GM18499 (cell line): ENCODE measurements at regions not wholly inside any gene's neighbourhood (a gene's known extent, or its start where the extent isn't known, plus 50 kb on each side); places are given as distances from the start of the nearest gene placed in this dataset.

ENCODE experiments used
- ATAC-seq: cut with Tn5 transposase; IDR thresholded peaks from one replicate; pipeline ENCODE4 v1.9.1; 2021; ENCODE audit warnings: moderate number of reproducible peaks; ENCODE audit not compliant: insufficient read depth, unreplicated experiment

DNA sequence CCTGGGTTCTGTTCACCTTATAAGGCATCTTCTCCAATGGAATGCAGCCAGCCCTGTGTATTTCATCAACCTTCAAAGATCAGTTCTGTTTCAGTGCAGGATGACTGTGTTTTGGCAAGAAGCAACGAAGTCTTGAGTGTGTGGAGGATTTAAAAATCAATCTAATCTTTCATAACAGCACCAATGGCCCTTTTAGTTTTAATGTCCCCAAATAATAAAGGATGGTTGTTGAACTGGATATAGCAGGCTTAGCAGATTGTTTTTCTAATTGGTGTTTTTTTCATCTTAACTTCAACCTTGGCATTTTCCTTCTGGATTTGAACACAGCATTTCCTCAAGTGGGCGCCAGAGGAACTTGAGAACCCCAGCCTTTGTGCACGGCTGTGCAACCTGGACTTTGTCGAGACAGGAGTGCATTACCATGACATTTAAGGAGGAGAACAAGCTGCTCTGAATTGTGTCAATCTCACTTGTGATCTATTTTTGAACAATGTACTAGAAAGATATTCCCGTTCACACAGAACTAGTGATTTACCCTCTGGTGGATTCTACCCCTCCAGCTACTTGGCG lies 313.3 kb upstream of the AKR1E2 start:
- ATAC-seq: no peak

DNA sequence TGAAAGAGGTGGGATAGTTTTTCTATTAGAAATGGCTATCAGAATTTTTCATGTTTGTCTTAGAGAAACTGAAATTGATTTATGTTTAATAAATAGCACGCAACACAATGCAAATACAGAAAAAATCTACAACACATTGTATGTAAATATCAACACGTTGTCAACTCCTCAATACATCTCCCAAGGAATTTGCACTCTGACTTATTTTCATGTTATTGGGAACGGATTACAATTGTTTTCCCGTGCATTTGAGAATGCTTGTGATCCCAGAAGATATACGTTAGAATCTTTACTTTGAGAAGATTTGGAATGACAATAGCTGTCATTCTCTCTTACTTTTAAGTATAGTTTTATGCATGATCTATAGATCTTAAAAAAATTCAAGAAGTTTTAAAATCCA lies 313.8 kb upstream of the AKR1E2 start:
- ATAC-seq: no peak

DNA sequence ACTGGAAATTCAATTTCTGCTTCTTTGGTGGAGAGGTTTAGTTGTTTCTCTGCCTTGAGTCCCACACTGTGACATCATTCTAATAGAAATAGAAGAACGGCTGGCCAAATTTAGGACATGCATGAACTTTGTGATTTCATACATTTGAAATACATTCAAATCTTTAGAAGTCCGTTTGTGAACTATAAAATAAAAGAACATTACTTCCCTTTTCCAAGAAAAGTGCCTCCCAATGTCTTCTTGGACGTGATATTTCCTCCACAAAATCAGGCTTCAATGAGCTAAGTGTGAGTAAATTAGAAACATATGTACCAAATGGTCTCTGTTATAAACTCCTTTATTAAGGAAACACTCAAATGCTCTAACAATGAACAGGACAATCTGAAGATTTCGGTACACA lies 314.5 kb upstream of the AKR1E2 start:
- no peak for ATAC-seq

DNA sequence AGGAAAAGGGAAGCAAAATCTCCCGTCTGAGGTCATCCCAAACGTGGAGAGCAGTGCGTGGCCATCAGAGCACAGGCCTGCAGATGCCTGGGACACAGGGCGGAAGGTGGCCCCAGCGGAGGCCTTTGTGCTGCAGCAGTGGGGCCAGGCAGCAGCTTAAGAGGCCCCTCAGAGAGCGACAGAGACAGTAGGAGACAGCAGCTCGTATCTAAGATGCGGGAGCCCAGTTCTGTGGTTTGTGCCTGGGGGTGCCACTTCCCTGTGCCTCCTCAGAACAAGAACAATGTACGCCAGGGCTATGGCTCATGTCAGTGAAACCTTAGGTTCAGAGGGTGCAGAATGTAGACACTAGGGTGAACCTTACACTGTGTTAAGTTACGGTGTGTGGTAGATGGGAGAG lies 316.6 kb upstream of the AKR1E2 start:
- ATAC-seq: no peak

DNA sequence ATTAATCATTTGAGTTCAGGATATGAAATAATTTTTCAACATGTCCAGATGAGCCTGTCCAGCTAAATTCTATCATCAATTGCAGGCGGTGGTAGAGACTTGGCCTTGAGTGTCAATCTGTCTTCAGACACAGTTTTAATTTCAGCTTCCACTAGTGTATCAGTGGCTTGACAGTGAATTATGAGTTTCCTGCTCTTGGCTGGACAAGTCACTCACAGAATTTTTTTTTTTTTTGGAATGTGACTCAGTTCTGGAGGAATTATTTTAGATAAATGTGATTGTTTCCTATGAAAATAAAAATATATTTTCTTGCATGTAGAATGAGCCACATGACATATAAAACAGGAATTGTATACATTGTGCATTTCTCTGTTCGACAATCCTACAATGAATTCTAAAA lies 319.9 kb upstream of the AKR1E2 start:
- ATAC-seq: no peak

DNA sequence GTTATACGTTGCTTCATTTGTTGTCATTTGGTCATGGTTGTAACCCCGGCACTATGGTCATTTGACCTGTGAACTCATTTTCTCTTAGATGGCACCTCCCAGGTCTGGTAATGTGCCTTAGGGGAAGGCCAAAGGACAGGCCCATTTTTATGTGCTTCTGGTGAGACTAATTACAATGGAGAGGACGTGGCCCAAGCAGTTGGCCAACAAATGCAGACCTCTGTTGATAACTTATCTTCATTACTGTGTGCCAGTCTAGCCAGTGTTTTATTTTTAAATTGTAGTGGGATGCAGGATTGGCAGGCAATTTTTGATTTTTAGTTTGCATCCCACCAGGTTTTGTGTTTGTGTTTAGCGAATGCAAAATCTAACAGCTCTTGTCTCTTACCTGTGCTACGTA lies 321.5 kb upstream of the AKR1E2 start:
- no peak for ATAC-seq

DNA sequence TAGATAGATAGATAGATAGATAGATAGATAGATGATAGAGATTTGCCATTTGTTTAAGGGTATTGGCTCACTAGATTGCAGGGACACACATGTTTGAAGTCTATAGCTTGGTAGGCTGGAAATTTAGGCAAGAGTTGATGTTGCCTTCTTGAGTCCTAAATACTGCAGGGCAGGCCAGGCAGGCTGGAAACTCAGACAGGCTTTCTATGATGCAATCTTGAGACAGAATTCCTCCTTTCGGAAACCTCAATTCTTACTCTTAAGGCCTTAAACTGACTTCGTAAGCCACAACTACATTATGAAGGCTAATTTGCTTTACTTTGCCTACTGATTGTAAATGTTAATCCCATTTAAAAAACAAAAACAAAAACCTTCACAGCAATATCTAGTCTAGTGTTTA lies 322.9 kb upstream of the AKR1E2 start:
- no peak for ATAC-seq

DNA sequence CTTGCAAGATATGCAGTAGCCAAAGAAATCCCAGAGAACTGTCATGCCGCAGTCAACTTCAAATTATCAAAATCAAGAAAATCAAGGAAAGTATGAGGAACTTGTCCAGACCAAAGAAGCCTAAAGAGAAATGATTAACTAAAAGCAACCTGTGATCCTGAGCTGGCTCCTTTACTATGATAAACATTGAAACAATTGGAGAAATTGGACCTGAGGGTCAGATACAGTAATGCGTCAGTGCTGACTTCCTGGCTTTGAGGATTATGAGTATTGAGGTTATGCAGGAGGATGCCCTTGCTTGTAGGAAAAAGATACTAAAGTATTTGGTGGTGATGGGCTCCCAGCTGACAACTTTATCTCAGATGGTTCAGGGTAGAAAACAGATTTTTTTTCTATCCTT lies 324.7 kb upstream of the AKR1E2 start:
- ATAC-seq: no peak

DNA sequence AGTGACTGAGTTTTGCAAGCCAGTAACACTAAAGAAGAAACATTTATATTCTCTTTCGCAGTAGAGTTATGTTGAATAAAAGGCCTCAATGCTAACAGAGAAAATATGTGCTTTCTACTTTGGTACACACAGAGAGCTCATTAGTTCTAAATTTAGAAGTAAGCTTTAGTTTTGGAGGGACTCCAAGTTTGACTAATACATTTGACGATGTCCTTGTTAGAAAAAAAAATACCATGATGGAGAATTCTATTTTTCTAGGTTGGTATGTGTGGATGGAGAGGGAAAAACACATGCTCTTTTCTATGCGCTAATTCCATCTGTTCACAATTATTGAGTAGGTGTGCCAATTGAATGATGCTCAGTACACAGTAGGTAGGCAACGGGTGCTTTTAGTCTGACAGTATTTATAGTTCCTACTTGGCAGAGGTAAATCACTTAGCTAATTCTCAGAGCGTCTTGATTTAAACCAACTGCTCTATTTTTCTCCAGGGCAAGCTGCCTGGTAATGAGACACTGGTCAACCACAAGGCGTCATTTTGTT lies 327.2 kb upstream of the AKR1E2 start:
- ATAC-seq: no peak

DNA sequence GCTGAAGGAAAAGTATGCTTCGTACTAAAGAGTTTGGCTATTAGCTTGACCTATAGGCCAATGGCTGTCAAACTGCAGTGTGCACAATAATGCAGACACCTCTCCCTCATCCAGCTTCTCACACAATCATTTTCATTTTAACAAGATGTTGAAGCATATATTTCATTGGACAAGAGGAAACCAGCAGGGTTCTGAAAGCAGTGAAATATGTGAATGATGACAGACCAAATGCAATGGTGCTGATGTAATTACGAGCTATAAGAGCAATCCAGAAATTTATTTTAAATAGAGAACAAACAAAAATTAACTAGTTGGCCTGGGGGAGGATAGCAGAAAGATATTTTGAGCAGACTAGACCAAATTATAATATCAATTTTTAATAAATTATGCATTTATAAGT lies 331.5 kb upstream of the AKR1E2 start:
- ATAC-seq: no peak

DNA sequence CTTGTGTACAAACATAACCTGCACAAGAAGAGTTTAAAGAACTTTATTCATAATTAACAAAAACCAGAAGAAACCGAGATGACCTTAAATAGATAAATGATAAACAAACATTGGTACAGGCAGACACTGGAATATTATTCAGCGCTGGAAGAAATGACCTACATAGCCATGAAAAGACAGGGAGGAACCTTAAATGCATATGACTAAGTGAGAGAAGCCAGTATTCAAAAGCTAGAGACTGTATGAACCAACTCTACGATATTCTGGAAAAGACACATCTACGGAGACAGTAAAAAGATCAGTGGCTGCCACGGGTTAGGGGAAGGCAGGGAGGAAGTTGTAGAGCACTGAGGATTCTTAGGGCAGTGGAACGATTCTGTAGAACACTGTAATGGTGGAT lies 333.8 kb upstream of the AKR1E2 start:
- no peak for ATAC-seq

DNA sequence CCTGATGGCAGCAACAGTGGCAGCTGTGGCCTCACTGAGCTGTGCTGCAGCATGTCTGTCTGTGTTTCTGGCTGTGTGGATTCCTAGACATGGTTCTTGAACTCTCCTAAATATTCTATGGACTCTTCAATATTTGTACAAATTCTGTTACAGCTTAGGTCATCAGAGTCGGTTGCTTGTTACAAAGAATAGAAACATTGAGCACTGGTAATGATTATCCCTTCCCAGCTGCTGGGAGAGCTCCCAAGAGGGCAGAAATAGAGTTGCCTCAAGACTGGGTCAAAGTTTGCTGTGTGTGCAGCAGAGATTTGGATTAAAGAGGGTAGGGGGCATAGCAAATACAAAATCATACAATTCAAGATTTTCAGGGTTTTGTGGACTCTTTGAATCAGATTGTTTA lies 337.1 kb upstream of the AKR1E2 start:
- no peak for ATAC-seq

DNA sequence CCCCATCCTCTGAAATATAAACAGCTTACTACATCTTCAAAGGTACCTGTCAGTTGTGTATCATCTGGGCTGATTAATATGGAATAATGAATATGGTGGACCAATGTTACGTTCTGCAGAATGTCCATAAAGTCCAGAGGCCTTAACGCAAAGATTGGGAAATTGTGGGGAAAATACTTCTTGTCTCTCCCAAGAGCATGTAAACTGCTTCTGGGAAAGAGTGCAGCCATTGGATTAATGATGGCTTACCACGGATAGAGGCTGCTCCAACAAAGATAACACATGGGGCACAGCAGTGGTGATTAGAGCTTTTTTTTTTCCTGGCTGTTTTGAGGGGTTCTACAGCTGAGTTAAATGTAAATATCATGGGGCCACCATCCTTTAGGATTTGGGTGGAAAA lies 340.4 kb upstream of the AKR1E2 start:
- no peak for ATAC-seq

DNA sequence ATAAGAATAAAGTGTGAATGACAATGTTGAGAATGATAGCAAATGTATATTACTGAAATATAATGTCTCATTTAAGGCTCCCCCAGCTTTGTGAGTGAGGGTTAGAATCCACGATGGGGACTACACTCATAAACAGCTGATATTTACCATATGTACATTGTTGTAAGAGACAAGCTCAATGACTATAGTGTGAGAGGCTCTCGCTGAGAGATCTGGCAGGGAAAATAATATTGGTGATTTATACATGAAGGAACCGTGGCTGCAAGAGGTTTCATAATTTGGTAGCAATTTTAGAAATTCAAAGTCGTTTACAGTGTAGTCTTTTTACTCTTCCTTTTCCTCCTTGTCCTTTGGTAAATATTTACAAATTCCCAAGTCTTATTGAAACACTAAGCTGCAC lies 342.2 kb upstream of the AKR1E2 start:
- no peak for ATAC-seq

DNA sequence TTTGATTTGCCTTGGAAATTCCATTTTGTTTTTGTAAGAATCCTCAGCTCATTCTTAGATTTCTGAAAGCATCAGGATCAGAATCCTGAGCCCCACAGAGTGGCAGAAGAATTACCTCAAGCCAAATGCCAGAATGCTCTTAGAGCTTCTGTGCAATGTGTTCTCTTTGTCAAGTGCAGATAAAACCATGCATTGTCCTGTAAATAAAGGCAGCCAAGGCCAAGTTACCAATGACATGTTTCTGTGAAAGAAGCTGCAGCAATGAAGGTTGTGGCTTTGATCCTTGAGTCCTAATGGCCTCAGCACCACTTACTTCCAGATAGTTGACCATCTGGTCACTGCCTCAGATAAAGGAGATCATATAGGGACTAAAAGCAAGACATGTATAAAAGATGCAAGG lies 343.3 kb upstream of the AKR1E2 start:
- ATAC-seq: no peak

DNA sequence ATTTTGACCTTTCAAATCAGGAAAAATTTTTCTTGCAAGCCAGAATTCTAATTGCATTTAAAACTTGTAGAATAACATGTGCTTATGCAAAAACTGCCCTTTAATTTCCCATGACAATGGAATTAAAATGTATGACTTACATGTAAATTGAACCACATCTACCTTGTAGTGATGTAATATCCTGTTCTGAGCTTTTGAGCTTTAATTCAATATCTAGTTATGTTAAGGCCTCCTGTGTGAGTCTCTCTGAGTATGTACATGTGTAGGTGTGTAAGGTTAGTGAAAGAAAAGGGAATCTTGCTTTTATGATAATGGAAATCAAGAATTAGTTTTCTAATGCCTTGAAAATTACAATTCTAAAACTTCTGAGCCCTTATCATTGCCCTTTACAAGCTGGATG lies 344.8 kb upstream of the AKR1E2 start:
- ATAC-seq: no peak

DNA sequence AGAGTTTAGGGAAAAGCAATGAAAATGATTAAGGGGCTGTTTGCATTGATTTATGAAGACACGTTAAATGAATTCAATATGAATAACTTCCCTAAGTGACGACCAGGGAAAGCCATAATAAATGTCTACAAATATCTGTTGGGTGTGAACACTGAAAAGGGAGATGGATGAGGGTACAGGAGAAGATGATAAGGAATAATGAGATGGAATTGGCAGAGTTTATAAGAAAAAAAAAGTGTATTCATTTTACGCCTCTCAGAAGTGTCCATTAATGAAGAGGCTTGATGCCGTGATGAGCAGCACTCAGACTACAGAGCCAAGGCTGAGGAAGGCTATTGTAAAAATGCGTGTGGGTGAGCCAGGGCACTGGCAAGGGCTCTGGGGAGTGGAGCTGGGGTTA lies 346.7 kb upstream of the AKR1E2 start:
- ATAC-seq: no peak

DNA sequence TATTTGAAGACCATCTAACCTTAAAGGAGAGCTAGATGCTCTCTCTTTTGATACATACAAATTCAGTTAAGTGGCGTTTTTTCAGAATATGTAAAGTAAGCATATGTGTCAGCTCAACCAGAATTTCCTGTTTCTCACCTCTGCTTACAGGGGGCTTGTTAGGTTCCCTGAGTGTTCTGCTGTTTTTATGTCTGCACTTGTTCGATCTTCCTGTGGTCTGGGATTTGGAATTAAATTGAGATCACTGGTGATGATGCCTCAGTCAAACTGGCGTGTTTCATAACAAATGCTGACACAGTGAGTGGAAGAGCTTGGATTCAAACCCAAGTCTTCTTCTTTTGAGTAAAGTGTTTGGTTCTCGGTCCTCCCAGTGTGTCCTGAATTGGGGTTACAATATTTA lies 348.3 kb upstream of the AKR1E2 start:
- ATAC-seq: no peak

DNA sequence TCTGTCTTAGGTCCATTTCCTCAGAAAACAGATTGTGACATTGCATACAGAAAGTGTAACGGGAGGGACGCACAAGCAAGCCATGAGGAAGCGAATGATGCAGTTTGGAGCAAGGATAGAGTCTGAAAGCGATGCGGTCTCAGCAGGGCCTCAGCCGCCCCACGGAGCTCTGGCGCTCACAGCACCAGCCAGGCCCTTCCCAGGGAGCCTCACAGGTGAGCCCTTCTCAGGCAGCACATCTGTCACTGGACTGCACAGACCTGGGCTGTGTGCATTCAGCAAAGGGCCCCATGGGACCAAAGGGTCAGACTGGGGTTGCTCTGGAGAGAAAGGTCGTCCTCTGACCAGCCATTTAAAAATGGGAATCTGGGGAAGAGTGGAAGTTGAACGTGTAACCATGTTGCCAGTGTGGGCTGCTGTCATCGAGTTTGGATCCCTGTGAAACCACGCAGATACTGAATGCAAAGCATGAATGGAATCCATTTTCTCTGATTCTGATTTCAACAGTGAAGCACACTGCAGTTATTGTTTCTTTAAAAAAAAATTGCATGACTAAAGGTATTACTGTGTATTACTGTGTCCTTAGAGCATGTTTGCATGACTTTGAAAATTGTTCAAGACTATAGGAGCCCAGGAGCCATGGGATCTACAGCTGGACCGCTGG lies 350.0 kb upstream of the AKR1E2 start:
- no peak for ATAC-seq

DNA sequence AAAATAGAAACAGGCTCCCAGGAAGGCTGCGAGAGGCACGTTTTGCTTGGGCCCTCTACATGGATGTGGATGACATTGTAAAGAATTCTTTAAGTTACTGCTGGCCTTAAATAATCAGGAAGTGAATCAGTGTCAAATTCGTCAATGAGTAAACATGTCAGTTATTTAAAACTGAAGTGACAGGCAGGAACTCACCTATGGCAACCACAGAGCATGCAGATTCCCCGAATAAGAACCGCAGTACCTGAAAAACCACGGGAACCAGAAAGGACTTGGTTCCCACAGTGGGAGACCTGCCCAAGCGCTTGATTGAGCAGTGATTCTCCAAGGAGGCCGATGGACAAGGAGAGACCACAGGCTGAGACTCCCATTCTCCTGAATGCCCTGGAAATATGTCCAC lies 351.2 kb upstream of the AKR1E2 start:
- ATAC-seq: no peak

DNA sequence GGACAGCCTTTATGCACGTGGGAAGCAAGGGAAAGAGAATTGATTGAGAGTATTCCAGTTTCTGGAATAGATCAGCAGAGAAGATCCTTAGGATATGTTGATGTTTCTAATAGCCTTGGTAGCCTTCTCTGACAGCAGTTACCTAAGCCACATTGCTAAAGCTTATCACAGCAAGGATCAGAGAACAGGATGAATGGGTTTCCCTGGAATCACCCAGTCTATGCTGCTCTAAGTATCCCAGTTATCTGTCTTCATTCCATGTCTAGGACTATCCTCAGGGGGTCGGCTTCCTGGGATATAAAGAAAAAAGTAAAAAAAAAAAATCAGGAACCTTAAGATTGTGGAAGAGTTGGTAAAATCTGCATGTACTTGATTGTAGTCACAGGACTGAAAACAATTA lies 352.0 kb upstream of the AKR1E2 start:
- ATAC-seq: no peak

DNA sequence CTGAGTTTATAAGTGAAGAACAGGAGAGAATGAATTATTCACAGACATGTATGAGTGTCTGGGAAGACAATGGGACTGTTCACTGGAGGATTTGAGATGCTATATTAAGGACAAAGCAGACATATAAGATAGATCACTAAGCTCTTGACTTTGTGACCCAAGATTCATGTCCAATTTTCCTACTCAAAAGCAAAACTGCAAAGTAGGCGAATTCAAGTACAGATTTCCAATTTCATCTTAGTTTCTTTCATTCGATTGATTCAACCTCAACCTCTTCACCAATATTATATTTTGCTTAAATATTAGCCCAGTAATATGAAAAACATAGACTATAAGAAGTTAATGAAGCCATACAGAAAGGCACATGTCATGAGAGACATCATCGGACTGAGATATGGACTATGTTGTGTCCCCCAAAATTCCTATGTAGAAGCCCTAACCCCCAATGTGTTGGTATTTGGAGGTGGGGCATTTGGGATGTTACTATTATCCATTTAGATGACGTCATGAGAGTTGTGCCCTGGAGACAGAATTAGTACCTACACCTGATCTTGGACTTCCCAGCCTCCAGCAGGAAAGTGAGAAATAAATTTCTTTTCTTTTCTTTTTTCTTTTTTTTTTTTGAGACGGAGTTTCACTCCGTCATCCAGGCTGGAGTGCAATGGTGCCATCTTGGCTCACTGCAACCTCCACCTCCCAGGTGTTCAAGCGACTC lies 353.7 kb upstream of the AKR1E2 start:
- no peak for ATAC-seq
